HG03095 (cell line): ENCODE measurements at regions not wholly inside any gene's neighbourhood (a gene's known extent, or its start where the extent isn't known, plus 50 kb on each side); places are given as distances from the start of the nearest gene placed in this dataset.

ENCODE experiments used
- ATAC-seq: cut with Tn5 transposase; IDR thresholded peaks from one replicate; pipeline ENCODE4 v1.9.1; 2021; ENCODE audit warnings: moderate library complexity; ENCODE audit not compliant: unreplicated experiment

- no peak for ATAC-seq
These were observed 386.6 kb downstream of the YTHDC2 start for GRCh38 chr5:113900141-113900540.

- no peak for ATAC-seq
These were observed 387.3 kb downstream of the YTHDC2 start for GRCh38 chr5:113900816-113901215.

GRCh38 chr5:113901718-113902117 is 388.2 kb downstream of the YTHDC2 start:
- ATAC-seq = no peak

GRCh38 chr5:113902917-113903660 is 389.6 kb downstream of the YTHDC2 start:
- no peak for ATAC-seq

GRCh38 chr5:113909782-113910181 is 396.3 kb downstream of the YTHDC2 start:
- ATAC-seq = no peak

GRCh38 chr5:113917997-113918396 is 404.5 kb downstream of the YTHDC2 start:
- ATAC-seq = no peak

- ATAC-seq = no peak
These were observed 408.8 kb downstream of the YTHDC2 start for GRCh38 chr5:113922343-113922742.

- ATAC-seq = no peak
These were observed 422.0 kb downstream of the YTHDC2 start for GRCh38 chr5:113935453-113935852.

- ATAC-seq = no peak
These were observed 423.8 kb downstream of the YTHDC2 start for GRCh38 chr5:113937301-113937700.

- ATAC-seq = no peak
These were observed 421.9 kb upstream of the KCNN2 start for GRCh38 chr5:113939988-113940387.

GRCh38 chr5:113950186-113950585 is 411.7 kb upstream of the KCNN2 start:
- no peak for ATAC-seq

- ATAC-seq = no peak
These were observed 396.6 kb upstream of the KCNN2 start for GRCh38 chr5:113965225-113965624.

- ATAC-seq = no peak
These were observed 392.0 kb upstream of the KCNN2 start for GRCh38 chr5:113969901-113970300.

GRCh38 chr5:113971454-113971853 is 390.4 kb upstream of the KCNN2 start:
- ATAC-seq = no peak

- ATAC-seq = no peak
These were observed 386.9 kb upstream of the KCNN2 start for GRCh38 chr5:113974976-113975375.

- no peak for ATAC-seq
These were observed 376.9 kb upstream of the KCNN2 start for GRCh38 chr5:113984928-113985327.

GRCh38 chr5:113985505-113985904 is 376.4 kb upstream of the KCNN2 start:
- ATAC-seq = no peak

- no peak for ATAC-seq
These were observed 372.5 kb upstream of the KCNN2 start for GRCh38 chr5:113989278-113989912.

GRCh38 chr5:113989913-113990305 is 372.0 kb upstream of the KCNN2 start:
- ATAC-seq = no peak

GRCh38 chr5:114001076-114001475 is 360.8 kb upstream of the KCNN2 start:
- ATAC-seq = no peak

- ATAC-seq = no peak
These were observed 355.3 kb upstream of the KCNN2 start for GRCh38 chr5:114006582-114006981.

GRCh38 chr5:114007678-114008077 is 354.2 kb upstream of the KCNN2 start:
- ATAC-seq = no peak

- ATAC-seq = no peak
These were observed 351.5 kb upstream of the KCNN2 start for GRCh38 chr5:114010362-114010761.
